Vagina (tissue), 2 donors: ENCODE measurements at regions not wholly inside any gene's neighbourhood (a gene's known extent, or its start where the extent isn't known, plus 50 kb on each side); places are given as distances from the start of the nearest gene placed in this dataset.

ENCODE experiments used
- DNase-seq, 2 donors: peaks; one replicate each; pipeline ENCODE4 v3.0.0-alpha.2; 2017; ENCODE audit errors: extremely low spot score in 2 of 2
- H3K27ac ChIP-seq: fragments of 200-600 bp; sonication (generic); one replicate; pipeline ENCODE4 v1.5.1; 2019
- H3K27me3 ChIP-seq: fragments of 200-600 bp; sonication (generic); one replicate; pipeline ENCODE4 v1.5.1; 2019
- H3K36me3 ChIP-seq, 2 donors: fragments of 200-600 bp; sonication (generic); one replicate each; pipeline ENCODE4 v1.5.1; 2017 to 2019
- H3K4me1 ChIP-seq: fragments of 200-600 bp; sonication (generic); one replicate; pipeline ENCODE4 v1.5.1; 2019
- H3K4me3 ChIP-seq, 2 donors: fragments of 200-600 bp; sonication (generic); 1 replicate in 1 of 2; 2 replicates in 1 of 2; pipeline ENCODE4 v1.5.1; 2016 to 2019
- H3K9me3 ChIP-seq: fragments of 200-600 bp; sonication (generic); one replicate; pipeline ENCODE4 v1.5.1; 2019
- POLR2A ChIP-seq, 2 donors: fragments of 450-650 bp; IDR thresholded peaks; one replicate each; pipeline ENCODE4 v1.6.1; 2017; ENCODE audit warnings: antibody characterized with exemption in 2 of 2, mild to moderate bottlenecking in 2 of 2, moderate library complexity in 2 of 2
- POLR2AphosphoS5 ChIP-seq, 2 donors: sonication (generic); formaldehyde crosslinking; IDR thresholded peaks; one replicate each; pipeline ENCODE4 v1.9.0; 2017; ENCODE audit warnings: antibody characterized with exemption in 2 of 2, mild to moderate bottlenecking in 2 of 2, low read depth in 1 of 2; ENCODE audit not compliant: insufficient read depth in 1 of 2
- intact Hi-C: fragments of 100-400 bp; cut with DNase I; formaldehyde crosslinking; loops from one replicate; pipeline ENCODE4 v1.15.1; 2023
- TF ChIP-seq, protein P1 (sequence below), 3 experiments: fragments of 450-650 bp in 2 of 3; fragments of 200-600 bp in 1 of 3; sonication (generic) in 1 of 3; IDR thresholded peaks; one replicate each; pipeline ENCODE4 v1.5.1; 2017 to 2019; ENCODE audit warnings: antibody characterized with exemption in 3 of 3, mild to moderate bottlenecking in 2 of 3, moderate library complexity in 2 of 3

DNA sequence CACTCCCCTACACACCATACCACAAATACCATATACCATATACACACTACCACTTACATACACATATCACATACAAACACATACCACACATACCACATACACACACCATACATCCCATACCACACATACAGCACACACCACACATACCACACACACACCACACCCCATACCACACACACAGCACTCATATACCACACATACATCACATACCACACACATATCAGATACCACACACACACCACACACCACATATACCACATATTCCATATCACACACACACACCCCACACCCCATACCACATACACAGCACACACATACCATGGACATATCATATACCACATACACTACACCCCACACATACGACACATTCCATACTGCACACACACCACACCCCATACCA is 276.6 kb downstream of the GADD45G start:
- H3K9me3 ChIP-seq: no peaks in the 10 kb centered on the region
- no peaks in the 10 kb centered on the region for H3K36me3 ChIP-seq
- intact Hi-C loops: no loop called here
- TF ChIP-seq, protein P1, sequence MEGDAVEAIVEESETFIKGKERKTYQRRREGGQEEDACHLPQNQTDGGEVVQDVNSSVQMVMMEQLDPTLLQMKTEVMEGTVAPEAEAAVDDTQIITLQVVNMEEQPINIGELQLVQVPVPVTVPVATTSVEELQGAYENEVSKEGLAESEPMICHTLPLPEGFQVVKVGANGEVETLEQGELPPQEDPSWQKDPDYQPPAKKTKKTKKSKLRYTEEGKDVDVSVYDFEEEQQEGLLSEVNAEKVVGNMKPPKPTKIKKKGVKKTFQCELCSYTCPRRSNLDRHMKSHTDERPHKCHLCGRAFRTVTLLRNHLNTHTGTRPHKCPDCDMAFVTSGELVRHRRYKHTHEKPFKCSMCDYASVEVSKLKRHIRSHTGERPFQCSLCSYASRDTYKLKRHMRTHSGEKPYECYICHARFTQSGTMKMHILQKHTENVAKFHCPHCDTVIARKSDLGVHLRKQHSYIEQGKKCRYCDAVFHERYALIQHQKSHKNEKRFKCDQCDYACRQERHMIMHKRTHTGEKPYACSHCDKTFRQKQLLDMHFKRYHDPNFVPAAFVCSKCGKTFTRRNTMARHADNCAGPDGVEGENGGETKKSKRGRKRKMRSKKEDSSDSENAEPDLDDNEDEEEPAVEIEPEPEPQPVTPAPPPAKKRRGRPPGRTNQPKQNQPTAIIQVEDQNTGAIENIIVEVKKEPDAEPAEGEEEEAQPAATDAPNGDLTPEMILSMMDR (IDR thresholded peaks at IDR 0.05): no peak
- no peak for TF ChIP-seq POLR2A (IDR thresholded peaks at IDR 0.05)
- TF ChIP-seq POLR2AphosphoS5 (IDR thresholded peaks at IDR 0.05; ENCODE audit: insufficient read depth in 1 of 2, low read depth in 1 of 2): no peak
- DNase-seq: peak in 1 of 2 donors; percentile 49
- H3K27ac ChIP-seq: no peak overlapping the region
- no peak overlapping the region for H3K4me3 ChIP-seq
- peaks cover 30% of the 10 kb centered on the region for H3K4me1 ChIP-seq
- no peaks in the 10 kb centered on the region for H3K27me3 ChIP-seq

DNA sequence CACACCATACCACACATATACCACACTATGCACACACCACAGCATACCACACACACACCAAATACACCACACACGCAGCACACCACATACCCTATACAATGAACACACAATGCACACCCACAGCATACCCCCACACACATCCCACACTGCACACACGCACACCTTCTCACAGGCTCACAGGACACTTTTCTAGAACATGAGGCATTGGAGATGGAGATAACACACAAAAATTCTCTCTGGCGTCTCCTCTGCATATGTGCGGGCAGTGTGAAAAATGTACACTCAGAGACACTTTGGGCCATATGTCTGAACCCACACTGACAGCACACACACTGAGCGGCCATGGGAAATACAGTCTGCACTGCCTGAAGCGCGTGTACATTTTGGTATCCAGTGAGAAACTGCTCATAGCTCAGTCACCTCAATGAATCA is 278.1 kb downstream of the GADD45G start:
- H3K9me3 ChIP-seq: no peaks in the 10 kb centered on the region
- H3K4me3 ChIP-seq: no peak overlapping the region
- peaks cover 29% of the 10 kb centered on the region for H3K4me1 ChIP-seq
- H3K27ac ChIP-seq: no peak overlapping the region
- H3K36me3 ChIP-seq: no peaks in the 10 kb centered on the region
- intact Hi-C loops: no loop called here
- TF ChIP-seq POLR2AphosphoS5 (IDR thresholded peaks at IDR 0.05; ENCODE audit: insufficient read depth in 1 of 2, low read depth in 1 of 2): no peak
- no peak for TF ChIP-seq POLR2A (IDR thresholded peaks at IDR 0.05)
- TF ChIP-seq, protein P1 (IDR thresholded peaks at IDR 0.05): no peak
- H3K27me3 ChIP-seq: no peaks in the 10 kb centered on the region
- no peak for DNase-seq

GRCh38 chr9:89883401-89884341 is 278.9 kb downstream of the GADD45G start:
- no peak overlapping the region for H3K27ac ChIP-seq
- H3K27me3 ChIP-seq: no peaks in the 10 kb centered on the region
- H3K4me3 ChIP-seq: no peak overlapping the region
- DNase-seq: peak in 1 of 2 donors; percentile 78
- intact Hi-C loops: no loop called here
- peaks cover 22% of the 10 kb centered on the region for H3K4me1 ChIP-seq
- TF ChIP-seq POLR2A (IDR thresholded peaks at IDR 0.05) (no peak), POLR2AphosphoS5 (IDR thresholded peaks at IDR 0.05; ENCODE audit: insufficient read depth in 1 of 2, low read depth in 1 of 2) (no peak)
- no peaks in the 10 kb centered on the region for H3K36me3 ChIP-seq
- H3K9me3 ChIP-seq: no peaks in the 10 kb centered on the region

DNA sequence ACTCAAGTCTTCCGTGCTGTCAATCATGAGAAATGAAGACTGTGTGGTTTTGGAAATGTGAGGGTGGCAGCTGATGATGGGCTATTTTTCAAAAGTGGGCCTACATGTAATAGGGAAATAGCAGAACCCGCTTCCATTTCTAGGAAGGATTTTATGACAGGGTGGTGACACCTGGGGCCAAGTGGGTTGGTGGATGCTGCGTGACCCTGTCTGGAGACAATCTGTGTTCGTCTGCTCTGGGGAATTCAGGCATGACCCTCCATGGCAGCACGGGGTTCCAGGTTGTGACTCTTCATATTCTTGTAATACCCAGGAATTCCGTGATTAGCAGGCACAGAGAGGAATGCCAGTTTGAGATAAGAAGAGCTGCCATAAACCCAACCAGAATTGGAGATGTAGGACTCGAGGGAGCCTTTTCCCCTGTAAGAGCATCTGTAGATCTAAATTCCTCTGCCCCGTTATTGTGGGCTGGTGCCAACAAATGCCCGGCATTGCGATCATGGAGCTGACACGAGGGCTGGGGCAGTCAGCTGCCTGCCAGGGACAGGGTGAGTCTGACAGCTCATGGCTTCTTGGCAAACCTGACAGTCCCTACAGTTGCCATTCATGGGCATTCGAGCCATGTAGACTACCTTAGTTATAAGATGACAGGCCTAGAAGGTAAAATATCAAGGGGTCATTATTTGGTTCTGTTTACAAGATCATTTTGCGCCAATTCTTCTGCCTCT is 279.7 kb downstream of the GADD45G start:
- TF ChIP-seq, protein P1 (IDR thresholded peaks at IDR 0.05): no peak
- TF ChIP-seq POLR2AphosphoS5 (IDR thresholded peaks at IDR 0.05; ENCODE audit: insufficient read depth in 1 of 2, low read depth in 1 of 2): no peak
- no peak for TF ChIP-seq POLR2A (IDR thresholded peaks at IDR 0.05)
- H3K27me3 ChIP-seq: no peaks in the 10 kb centered on the region
- no peaks in the 10 kb centered on the region for H3K9me3 ChIP-seq
- peaks cover 14% of the 10 kb centered on the region for H3K4me1 ChIP-seq
- H3K27ac ChIP-seq: no peak overlapping the region
- intact Hi-C loops: no loop called here
- H3K36me3 ChIP-seq: no peaks in the 10 kb centered on the region
- no peak overlapping the region for H3K4me3 ChIP-seq
- DNase-seq: no peak

DNA sequence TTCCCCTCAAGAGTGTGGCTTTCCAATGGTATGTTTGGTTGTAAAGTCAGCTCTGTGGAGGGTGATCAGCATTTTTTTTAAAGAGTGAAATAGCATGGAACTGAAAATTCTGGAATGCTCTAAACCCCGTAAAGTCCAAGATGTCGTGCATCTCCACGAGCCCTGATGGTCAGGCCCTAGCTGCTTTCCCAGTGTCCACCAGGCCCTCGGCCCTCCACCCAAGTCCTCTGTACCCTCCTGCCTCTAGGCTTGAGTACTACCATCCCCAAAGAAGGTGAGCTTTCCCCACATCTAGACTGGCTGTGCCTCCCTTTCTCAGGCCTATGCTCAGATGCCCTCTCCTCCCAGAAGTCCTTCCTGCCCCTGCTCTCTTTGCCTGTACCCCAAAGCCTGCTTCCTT is 280.3 kb downstream of the GADD45G start:
- DNase-seq: no peak
- H3K27me3 ChIP-seq: no peaks in the 10 kb centered on the region
- no peaks in the 10 kb centered on the region for H3K9me3 ChIP-seq
- TF ChIP-seq, protein P1 (IDR thresholded peaks at IDR 0.05): no peak
- TF ChIP-seq POLR2A (IDR thresholded peaks at IDR 0.05) (no peak), POLR2AphosphoS5 (IDR thresholded peaks at IDR 0.05; ENCODE audit: insufficient read depth in 1 of 2, low read depth in 1 of 2) (no peak)
- no peak overlapping the region for H3K27ac ChIP-seq
- peaks cover 7% of the 10 kb centered on the region for H3K4me1 ChIP-seq
- no peak overlapping the region for H3K4me3 ChIP-seq
- H3K36me3 ChIP-seq: no peaks in the 10 kb centered on the region
- intact Hi-C loops: no loop called here
